ENCODE measurements at regions not wholly inside any gene's neighbourhood (a gene's known extent, or its start where the extent isn't known, plus 50 kb on each side); places are given as distances from the start of the nearest gene placed in this dataset.
"Not testable (repeated sequence)": the region's sequence is repeated elsewhere in the genome, so short reads cannot be mapped to it uniquely, and the experiment has no call there.

- DNase-seq (no peak), FAIRE-seq (no peak)
- intact Hi-C loops (cut with DNase I): no loop called here
- Histone ChIP-seq H3K27ac (ENCODE audit: low read depth in 2 of 2, low read length in 2 of 2) (no peak overlapping the region), H3K9ac (ENCODE audit: low read length in 3 of 3) (no peak overlapping the region), H3K4me3 (ENCODE audit: low read length in 3 of 3) (no peak overlapping the region), H3K9me3 (ENCODE audit: control insufficient read depth in 2 of 3, insufficient read depth in 1 of 3, low read length in 3 of 3) (no peaks in the 10 kb centered on the region), H3K4me1 (ENCODE audit: control insufficient read depth in 2 of 3, insufficient read depth in 2 of 3, low read depth in 1 of 3, low read length in 3 of 3) (no peaks in the 10 kb centered on the region), H3K36me3 (ENCODE audit: control insufficient read depth in 2 of 3, insufficient read depth in 3 of 3, low read length in 3 of 3) (no peaks in the 10 kb centered on the region), H3K27me3 (ENCODE audit: control insufficient read depth, insufficient read depth, low read length) (no peaks in the 10 kb centered on the region)
- TF ChIP-seq, protein P1, sequence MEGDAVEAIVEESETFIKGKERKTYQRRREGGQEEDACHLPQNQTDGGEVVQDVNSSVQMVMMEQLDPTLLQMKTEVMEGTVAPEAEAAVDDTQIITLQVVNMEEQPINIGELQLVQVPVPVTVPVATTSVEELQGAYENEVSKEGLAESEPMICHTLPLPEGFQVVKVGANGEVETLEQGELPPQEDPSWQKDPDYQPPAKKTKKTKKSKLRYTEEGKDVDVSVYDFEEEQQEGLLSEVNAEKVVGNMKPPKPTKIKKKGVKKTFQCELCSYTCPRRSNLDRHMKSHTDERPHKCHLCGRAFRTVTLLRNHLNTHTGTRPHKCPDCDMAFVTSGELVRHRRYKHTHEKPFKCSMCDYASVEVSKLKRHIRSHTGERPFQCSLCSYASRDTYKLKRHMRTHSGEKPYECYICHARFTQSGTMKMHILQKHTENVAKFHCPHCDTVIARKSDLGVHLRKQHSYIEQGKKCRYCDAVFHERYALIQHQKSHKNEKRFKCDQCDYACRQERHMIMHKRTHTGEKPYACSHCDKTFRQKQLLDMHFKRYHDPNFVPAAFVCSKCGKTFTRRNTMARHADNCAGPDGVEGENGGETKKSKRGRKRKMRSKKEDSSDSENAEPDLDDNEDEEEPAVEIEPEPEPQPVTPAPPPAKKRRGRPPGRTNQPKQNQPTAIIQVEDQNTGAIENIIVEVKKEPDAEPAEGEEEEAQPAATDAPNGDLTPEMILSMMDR (IDR thresholded peaks at IDR 0.05; ENCODE audit: borderline replicate concordance, extremely low read depth, insufficient read depth): no peak
These were observed 356.7 kb downstream of the NYAP2 start for GRCh38 chr2:225756198-225756597.

DNA sequence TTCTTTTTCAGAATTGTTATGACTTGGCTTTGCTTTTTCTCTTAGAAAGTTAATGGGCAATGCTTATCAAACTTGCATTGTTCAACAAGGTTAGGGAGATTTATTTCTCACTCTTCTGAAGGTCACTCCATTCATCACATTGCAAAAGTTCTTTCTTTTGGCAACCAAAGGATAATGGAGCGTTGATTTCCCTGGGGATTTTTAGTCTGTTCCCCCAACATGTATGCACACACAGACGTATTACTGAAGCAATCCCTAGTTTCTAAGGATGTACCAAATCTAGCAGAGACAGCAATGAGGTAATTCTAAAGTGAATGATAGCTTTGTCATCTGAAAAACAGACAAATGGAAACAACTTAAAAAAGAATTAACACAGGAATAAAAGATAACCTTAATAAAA lies 349.1 kb downstream of the NYAP2 start:
- no peak for DNase-seq
- no peaks in the 10 kb centered on the region for H3K36me3 ChIP-seq (ENCODE audit: control insufficient read depth in 2 of 3, insufficient read depth in 3 of 3, low read length in 3 of 3)
- intact Hi-C loops (cut with DNase I): no loop called here
- H3K27me3 ChIP-seq (ENCODE audit: control insufficient read depth, insufficient read depth, low read length): no peaks in the 10 kb centered on the region
- FAIRE-seq: no peak
- H3K4me3 ChIP-seq (ENCODE audit: low read length in 3 of 3): no peak overlapping the region
- TF ChIP-seq, protein P1 (IDR thresholded peaks at IDR 0.05; ENCODE audit: borderline replicate concordance, extremely low read depth, insufficient read depth): no peak
- no peaks in the 10 kb centered on the region for H3K4me1 ChIP-seq (ENCODE audit: control insufficient read depth in 2 of 3, insufficient read depth in 2 of 3, low read depth in 1 of 3, low read length in 3 of 3)
- H3K9me3 ChIP-seq (ENCODE audit: control insufficient read depth in 2 of 3, insufficient read depth in 1 of 3, low read length in 3 of 3): no peaks in the 10 kb centered on the region
- H3K27ac ChIP-seq (ENCODE audit: low read depth in 2 of 2, low read length in 2 of 2): no peak overlapping the region
- no peak overlapping the region for H3K9ac ChIP-seq (ENCODE audit: low read length in 3 of 3)

- H3K4me3 ChIP-seq (ENCODE audit: low read length in 3 of 3); H3K9ac ChIP-seq (ENCODE audit: low read length in 3 of 3); FAIRE-seq; H3K4me1 ChIP-seq (ENCODE audit: control insufficient read depth in 2 of 3, insufficient read depth in 2 of 3, low read depth in 1 of 3, low read length in 3 of 3); H3K27me3 ChIP-seq (ENCODE audit: control insufficient read depth, insufficient read depth, low read length); H3K9me3 ChIP-seq (ENCODE audit: control insufficient read depth in 2 of 3, insufficient read depth in 1 of 3, low read length in 3 of 3); intact Hi-C loops (cut with DNase I); H3K27ac ChIP-seq (ENCODE audit: low read depth in 2 of 2, low read length in 2 of 2); H3K36me3 ChIP-seq (ENCODE audit: control insufficient read depth in 2 of 3, insufficient read depth in 3 of 3, low read length in 3 of 3): not testable (repeated sequence)
- peak in 1 of 5 donors; percentile 58 for DNase-seq
These were observed 344.5 kb downstream of the NYAP2 start for GRCh38 chr2:225743996-225744395.

DNA sequence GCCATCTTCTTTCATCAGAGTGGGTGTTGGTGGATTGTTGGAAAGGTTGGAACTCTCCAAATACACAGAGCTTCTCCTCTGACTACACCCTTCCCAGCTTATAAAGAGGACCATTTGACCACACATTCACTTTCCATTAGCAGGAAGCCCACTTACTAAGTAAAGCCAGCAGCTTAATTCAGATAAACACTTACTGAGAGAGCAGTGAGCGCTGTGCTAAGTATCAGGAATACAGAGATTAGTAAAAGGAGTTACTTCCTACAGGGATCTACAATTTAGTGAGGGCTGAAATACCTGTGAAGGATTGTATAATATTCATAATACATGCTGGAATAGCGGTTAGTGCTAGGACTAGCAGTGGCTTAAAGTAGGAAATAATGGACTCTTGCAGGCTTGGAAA lies 343.0 kb downstream of the NYAP2 start:
- no peak for DNase-seq

More for the DNA sequence above, 343.0 kb downstream of the NYAP2 start:
- intact Hi-C loops (cut with DNase I): no loop called here
- Histone ChIP-seq H3K27ac (ENCODE audit: low read depth in 2 of 2, low read length in 2 of 2) (no peak overlapping the region), H3K36me3 (ENCODE audit: control insufficient read depth in 2 of 3, insufficient read depth in 3 of 3, low read length in 3 of 3) (no peaks in the 10 kb centered on the region), H3K4me1 (ENCODE audit: control insufficient read depth in 2 of 3, insufficient read depth in 2 of 3, low read depth in 1 of 3, low read length in 3 of 3) (no peaks in the 10 kb centered on the region), H3K9ac (ENCODE audit: low read length in 3 of 3) (no peak overlapping the region), H3K4me3 (ENCODE audit: low read length in 3 of 3) (no peak overlapping the region), H3K27me3 (ENCODE audit: control insufficient read depth, insufficient read depth, low read length) (no peaks in the 10 kb centered on the region), H3K9me3 (ENCODE audit: control insufficient read depth in 2 of 3, insufficient read depth in 1 of 3, low read length in 3 of 3) (no peaks in the 10 kb centered on the region)
- TF ChIP-seq, protein P1 (IDR thresholded peaks at IDR 0.05; ENCODE audit: borderline replicate concordance, extremely low read depth, insufficient read depth): no peak
- no peak for FAIRE-seq
